ENCODE measurements at regions not wholly inside any gene's neighbourhood (a gene's known extent, or its start where the extent isn't known, plus 50 kb on each side); places are given as distances from the start of the nearest gene placed in this dataset.

DNA sequence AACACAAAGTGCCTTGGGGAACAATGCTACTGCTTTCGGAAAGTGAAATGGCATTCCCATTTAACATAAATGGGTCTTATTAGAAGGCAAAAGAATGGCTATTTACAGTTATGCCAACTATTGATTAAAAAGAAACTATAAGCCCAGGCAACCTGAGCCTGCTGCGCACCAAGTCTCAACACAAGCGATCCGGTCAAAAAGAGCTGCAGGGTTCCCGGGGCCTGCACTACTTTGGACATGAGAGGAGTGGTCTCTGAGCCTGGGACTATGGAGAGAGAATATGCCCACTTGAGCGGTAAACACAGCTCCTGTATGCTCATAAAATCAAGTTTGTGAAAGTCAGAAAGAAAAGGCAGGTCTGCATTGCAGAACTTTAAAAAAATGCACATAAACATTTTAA is 660.7 kb downstream of the EFNA5 start:
- TF ChIP-seq GATA2 (IDR thresholded peaks at IDR 0.05; ENCODE audit: low read depth, low read length) = no peak
- no peak for TF ChIP-seq GATA3 (IDR thresholded peaks at IDR 0.05; ENCODE audit: low read depth, low read length)
